ENCODE measurements at regions not wholly inside any gene's neighbourhood (a gene's known extent, or its start where the extent isn't known, plus 50 kb on each side); places are given as distances from the start of the nearest gene placed in this dataset.
A peak's percentile ranks its signal among the peaks of the same experiment; 100 is the strongest.
"Not testable (repeated sequence)": the region's sequence is repeated elsewhere in the genome, so short reads cannot be mapped to it uniquely, and the experiment has no call there.

DNA sequence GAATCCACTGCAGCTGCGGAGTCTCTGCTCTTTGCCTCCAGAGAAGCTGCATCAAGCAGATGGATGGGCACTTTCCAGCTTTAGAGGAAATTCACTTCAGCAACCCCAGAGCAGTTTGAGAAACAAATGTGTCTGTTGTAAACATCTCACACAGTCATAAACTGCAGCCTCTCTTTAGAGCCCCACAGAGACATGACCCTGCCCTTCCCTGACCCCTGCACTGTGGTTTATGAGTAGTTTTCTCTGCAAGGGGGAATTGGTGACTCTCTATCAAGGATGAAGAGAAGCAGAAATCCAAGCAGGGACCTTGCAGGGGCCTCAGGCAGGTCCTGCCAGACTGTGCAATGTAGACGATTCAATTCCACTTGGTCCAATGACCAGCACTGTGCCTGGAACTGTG is 160.2 kb downstream of the SH2D4B start:
- DNase-seq = no peak

GRCh38 chr10:80699602-80700039 is 161.9 kb downstream of the SH2D4B start:
- DNase-seq = peak; percentile 40

- no peak for DNase-seq
These were observed 162.6 kb downstream of the SH2D4B start for GRCh38 chr10:80700252-80700651.

GRCh38 chr10:80700760-80701444 is 163.2 kb downstream of the SH2D4B start:
- DNase-seq = no peak

- DNase-seq = no peak
These were observed 164.0 kb downstream of the SH2D4B start for GRCh38 chr10:80701706-80702105.

DNA sequence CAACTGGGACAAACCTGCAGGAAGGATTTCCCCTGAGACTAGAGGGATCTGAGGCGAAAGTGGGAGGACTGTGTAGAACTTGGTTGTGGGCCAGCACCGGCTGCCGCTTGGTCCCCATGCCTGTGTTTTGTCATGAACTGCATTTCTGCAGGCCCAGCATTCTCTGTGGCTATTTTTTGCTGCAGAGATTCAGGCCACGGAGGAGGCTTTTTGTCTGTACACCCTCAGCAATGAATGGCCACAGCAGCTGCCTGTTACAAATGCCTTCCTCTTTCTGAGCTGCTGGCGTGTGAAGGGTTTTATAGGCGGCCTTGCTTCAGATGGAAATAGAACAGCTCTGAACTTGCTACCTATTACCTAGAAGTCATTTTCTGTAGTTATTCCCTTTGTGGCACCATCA is 164.4 kb downstream of the SH2D4B start:
- DNase-seq = no peak

- no peak for DNase-seq
These were observed 168.2 kb downstream of the SH2D4B start for GRCh38 chr10:80705899-80706298.

GRCh38 chr10:80708185-80708584 is 170.5 kb downstream of the SH2D4B start:
- DNase-seq = no peak

DNA sequence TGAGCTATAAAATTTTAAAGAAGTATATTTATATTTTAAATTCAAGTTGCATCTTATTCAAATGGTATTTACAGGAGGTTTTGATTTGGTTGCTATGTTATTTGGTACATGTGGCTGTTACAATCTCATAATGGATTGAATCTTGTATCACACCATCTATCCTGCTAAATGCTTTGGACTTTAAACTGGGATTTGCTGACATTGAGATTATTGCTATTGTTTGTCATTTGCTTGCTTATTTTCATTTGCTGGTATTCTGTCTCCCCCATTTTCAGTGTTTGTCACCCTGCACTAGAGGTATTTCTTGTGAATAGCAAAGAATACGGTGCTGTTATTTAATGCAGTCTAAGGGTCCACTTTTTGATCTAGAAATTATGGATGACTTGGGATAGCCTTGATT is 171.1 kb downstream of the SH2D4B start:
- no peak for DNase-seq

DNA sequence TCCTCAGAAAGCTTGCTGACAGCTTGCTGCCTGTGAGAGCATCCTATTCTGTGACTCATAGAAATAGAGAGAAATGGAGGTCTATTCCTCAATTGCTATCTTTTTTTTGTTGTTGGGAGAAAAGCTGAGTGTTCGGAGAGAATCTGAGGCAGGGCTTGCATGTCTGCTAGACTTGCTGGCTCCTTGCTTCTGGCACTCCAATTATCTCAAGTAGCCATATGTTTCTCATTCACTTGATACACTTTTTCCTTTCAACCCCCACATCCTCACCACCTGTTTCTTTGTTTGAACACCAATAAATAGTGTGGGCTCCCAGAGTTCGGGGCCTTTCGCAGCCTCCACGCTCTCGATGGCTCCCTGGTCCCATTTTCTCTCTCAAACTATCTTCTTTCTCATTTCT is 172.2 kb downstream of the SH2D4B start:
- no peak for DNase-seq

- DNase-seq = no peak
These were observed 175.8 kb downstream of the SH2D4B start for GRCh38 chr10:80713398-80713928.

DNA sequence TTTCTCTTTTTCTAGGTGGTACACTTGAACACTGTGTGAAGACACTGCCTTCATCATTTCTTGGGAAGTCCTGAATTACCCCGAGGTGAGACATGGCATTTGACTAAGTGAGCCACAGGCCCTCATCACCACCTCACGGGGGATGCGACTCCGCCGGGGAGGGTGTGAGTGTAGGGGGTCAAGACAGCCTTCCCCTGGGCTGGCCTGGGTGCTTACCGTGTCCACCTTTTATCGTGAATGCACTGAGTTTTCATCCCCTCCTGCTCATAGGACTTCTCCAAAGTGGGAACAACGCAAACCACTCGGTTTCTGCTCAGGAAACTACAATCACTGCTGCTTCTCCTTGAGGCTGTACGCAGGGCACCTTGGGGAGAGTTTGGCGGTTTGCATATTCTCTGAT is 176.9 kb downstream of the SH2D4B start:
- DNase-seq = no peak

GRCh38 chr10:80718024-80718423 is 180.3 kb downstream of the SH2D4B start:
- no peak for DNase-seq

DNA sequence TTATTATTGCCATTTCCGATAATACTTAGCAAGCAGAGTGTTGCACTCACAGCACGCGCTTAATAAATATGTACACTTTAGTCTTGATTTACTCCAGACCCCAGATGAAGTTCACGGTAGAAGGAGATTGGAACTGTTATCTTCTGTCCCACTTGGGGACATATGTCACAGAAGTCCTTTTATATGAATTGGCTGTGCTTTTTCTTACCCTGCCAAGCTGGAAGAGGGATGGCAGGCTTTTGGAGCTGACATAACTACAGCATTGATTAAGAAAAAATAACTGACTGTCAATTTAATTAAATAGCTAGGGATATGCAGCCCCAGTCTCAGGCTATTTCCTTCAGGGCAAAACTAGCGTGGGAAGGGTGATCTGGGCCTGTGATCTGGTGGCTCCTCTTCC is 182.2 kb downstream of the SH2D4B start:
- no peak for DNase-seq

- no peak for DNase-seq
These were observed 182.8 kb downstream of the SH2D4B start for GRCh38 chr10:80720549-80720948.

DNA sequence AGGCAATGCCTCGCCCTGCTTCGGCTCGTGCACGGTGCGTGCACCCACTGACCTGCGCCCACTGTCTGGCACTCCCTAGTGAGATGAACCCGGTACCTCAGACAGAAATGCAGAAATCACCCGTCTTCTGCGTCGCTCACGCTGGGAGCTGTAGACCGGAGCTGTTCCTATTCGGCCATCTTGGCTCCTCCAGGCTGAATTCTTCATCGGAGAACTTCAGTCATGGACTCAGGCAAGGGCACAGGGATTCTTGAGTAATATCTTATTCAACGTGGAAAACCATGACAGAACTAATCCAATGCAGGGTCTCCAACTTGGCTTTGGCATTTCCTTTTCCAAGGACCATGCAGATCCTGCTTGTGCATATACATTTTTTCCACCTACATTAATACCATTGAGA is 190.7 kb downstream of the SH2D4B start:
- not testable (repeated sequence) for DNase-seq

DNA sequence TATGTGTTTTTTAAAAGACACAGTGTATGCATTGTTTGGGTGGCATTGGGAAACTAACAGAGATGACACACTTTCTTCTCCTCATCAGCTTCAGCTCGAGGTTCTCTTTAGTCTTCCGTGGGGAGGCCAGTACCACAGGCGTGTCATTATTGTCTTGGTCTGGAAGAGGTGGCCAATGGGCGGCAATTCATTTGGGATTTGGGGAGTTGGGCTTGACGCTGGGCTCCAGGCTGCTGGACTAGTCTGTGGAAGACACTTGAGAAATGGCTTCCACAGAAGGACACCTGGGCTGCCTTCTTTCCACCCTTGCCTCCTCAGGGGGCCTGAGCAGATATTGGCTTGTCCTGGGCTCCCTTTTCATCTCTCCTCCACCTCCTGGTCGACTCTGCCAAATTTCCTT is 192.2 kb downstream of the SH2D4B start:
- no peak for DNase-seq

GRCh38 chr10:80730522-80730921 is 192.8 kb downstream of the SH2D4B start:
- DNase-seq = no peak

GRCh38 chr10:80734589-80734988 is 196.9 kb downstream of the SH2D4B start:
- DNase-seq = no peak

DNA sequence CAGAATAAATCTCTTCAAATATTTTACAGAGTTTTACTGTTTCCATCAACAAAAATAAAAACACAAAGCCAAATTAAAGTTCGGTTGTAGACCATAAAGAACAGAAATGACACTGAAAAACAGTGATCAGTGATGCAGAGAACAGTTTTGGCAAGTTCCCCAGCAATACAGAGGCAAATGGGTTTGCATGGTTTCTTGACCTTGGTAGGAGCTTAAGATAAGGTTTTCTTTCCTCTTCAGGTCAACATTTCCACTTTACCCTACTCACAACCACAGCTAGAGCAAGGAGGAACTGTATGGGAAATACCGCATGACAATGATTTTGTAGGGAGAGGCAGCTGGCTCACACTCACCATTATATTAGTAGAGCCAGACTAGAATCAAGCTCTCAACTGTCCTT is 199.5 kb downstream of the SH2D4B start:
- no peak for DNase-seq

GRCh38 chr10:80739328-80739727 is 201.6 kb downstream of the SH2D4B start:
- DNase-seq = no peak

GRCh38 chr10:80739963-80740715 is 202.4 kb downstream of the SH2D4B start:
- no peak for DNase-seq

GRCh38 chr10:80741278-80741677 is 203.6 kb downstream of the SH2D4B start:
- no peak for DNase-seq

GRCh38 chr10:80750268-80750667 is 212.6 kb downstream of the SH2D4B start:
- no peak for DNase-seq
